H1 (cell line): ENCODE measurements at regions not wholly inside any gene's neighbourhood (a gene's known extent, or its start where the extent isn't known, plus 50 kb on each side); places are given as distances from the start of the nearest gene placed in this dataset.

ENCODE experiments used
- CTCF ChIA-PET: fragments of 300-600 bp; sonication (Branson Sonifier 250); formaldehyde crosslinking; loops from one replicate; lab custom pipeline; 2021; ENCODE audit not compliant: partially characterized antibody; lab: Charles Lee
- POLR2A ChIA-PET: fragments of 300-600 bp; sonication (Branson Sonifier 250); formaldehyde crosslinking; loops from one replicate; lab custom pipeline; 2021; ENCODE audit warnings: inconsistent platforms; ENCODE audit not compliant: partially characterized antibody; lab: Charles Lee
- DNase-seq, 2 experiments: peaks; one replicate each; pipeline versions ENCODE4 v3.0.0 to v3.0.0-alpha.2; 2010 to 2022; ENCODE audit warnings: low spot score in 2 of 2, low read depth in 1 of 2, mixed read lengths in 1 of 2
- FAIRE-seq: peaks from 2 replicates; lab custom pipeline; 2011; peaks lifted over from hg19 to GRCh38; lab: Jason Lieb, UNC
- H2AFZ ChIP-seq: 2 replicates; pipeline ENCODE4 v1.8.1; 2012; ENCODE audit warnings: low read length, inconsistent platforms
- H2AK5ac ChIP-seq: 2 replicates; pipeline ENCODE4 v1.6.1; 2013; ENCODE audit warnings: low read depth, low read length
- H2BK120ac ChIP-seq: replicated peaks from 2 replicates; pipeline ENCODE3; 2013; ENCODE audit warnings: low read depth, low read length, inconsistent platforms
- H2BK12ac ChIP-seq: 2 replicates; pipeline ENCODE4 v1.6.1; 2013; ENCODE audit warnings: low read depth, low read length
- H2BK15ac ChIP-seq: 2 replicates; pipeline ENCODE4 v1.6.1; 2013; ENCODE audit warnings: low read length
- H2BK20ac ChIP-seq: 2 replicates; pipeline ENCODE4 v1.6.1; 2013; ENCODE audit warnings: low read length
- H2BK5ac ChIP-seq: 2 replicates; pipeline ENCODE4 v1.6.1; 2013; ENCODE audit warnings: low read depth, low read length
- H3K14ac ChIP-seq: 2 replicates; pipeline ENCODE4 v1.6.1; 2013; ENCODE audit warnings: inconsistent platforms; ENCODE audit not compliant: insufficient read length
- H3K18ac ChIP-seq: 2 replicates; pipeline ENCODE4 v1.6.1; 2013; ENCODE audit warnings: low read length; ENCODE audit errors: extremely low read depth
- H3K23ac ChIP-seq: 2 replicates; pipeline ENCODE4 v1.6.1; 2013; ENCODE audit warnings: inconsistent platforms; ENCODE audit not compliant: insufficient read length
- H3K23me2 ChIP-seq: 2 replicates; pipeline ENCODE4 v1.6.1; 2013; ENCODE audit warnings: low read depth, low read length
- H3K27ac ChIP-seq: 2 replicates; pipeline ENCODE4 v1.6.1; 2011; ENCODE audit warnings: low read depth, low read length, inconsistent platforms
- H3K27me3 ChIP-seq, 4 experiments: replicated peaks in 1 of 4; 1 replicate in 1 of 4; 2 replicates in 3 of 4; pipeline versions ENCODE4 v1.6.1 to v1.8.1; 2011 to 2013; ENCODE audit warnings: low read length in 3 of 4, mild to moderate bottlenecking in 3 of 4, inconsistent platforms in 2 of 4, mixed read lengths in 2 of 4, moderate library complexity in 1 of 4; ENCODE audit not compliant: control insufficient read depth in 3 of 4, insufficient read depth in 3 of 4; ENCODE audit errors: extremely low read depth in 1 of 4
- H3K36me3 ChIP-seq, 4 experiments: 2 replicates each; pipeline versions ENCODE4 v1.6.1 to v1.8.1; 2011 to 2013; ENCODE audit warnings: mild to moderate bottlenecking in 4 of 4, low read length in 3 of 4, moderate library complexity in 2 of 4, control low read depth in 1 of 4, inconsistent platforms in 1 of 4; ENCODE audit not compliant: insufficient read depth in 4 of 4, control insufficient read depth in 2 of 4
- H3K4ac ChIP-seq: replicated peaks from 2 replicates; pipeline ENCODE3; 2013; ENCODE audit warnings: low read length, low read depth, mixed read lengths, inconsistent platforms; ENCODE audit not compliant: insufficient read length
- H3K4me1 ChIP-seq, 4 experiments: replicated peaks in 1 of 4; 1 replicate in 1 of 4; 2 replicates in 3 of 4; pipeline versions ENCODE4 v1.6.1 to v1.8.1; 2011 to 2013; ENCODE audit warnings: low read length in 3 of 4, inconsistent platforms in 2 of 4, mixed read lengths in 1 of 4; ENCODE audit not compliant: insufficient read depth in 4 of 4, control insufficient read depth in 3 of 4
- H3K4me2 ChIP-seq, 2 experiments: 2 replicates each; pipeline versions ENCODE4 v1.6.1 to v1.8.1; 2011 to 2013; ENCODE audit warnings: low read depth in 2 of 2, low read length in 2 of 2, control low read depth in 1 of 2, inconsistent platforms in 1 of 2, mild to moderate bottlenecking in 1 of 2; ENCODE audit not compliant: insufficient read depth in 1 of 2
- H3K4me3 ChIP-seq, 4 experiments: fragments of 200-600, 300-600 bp in 1 of 4; sonication (generic), shearing (Covaris generic), sonication (Bioruptor Twin) in 1 of 4; 2 replicates each; pipeline versions ENCODE4 v1.5.1 to v1.8.1; 2011 to 2016; ENCODE audit warnings: low read length in 4 of 4, low read depth in 3 of 4, control low read depth in 2 of 4, inconsistent platforms in 2 of 4, mild to moderate bottlenecking in 2 of 4, mixed read lengths in 1 of 4, moderate library complexity in 1 of 4; ENCODE audit not compliant: insufficient read depth in 2 of 4; ENCODE audit errors: extremely low read depth in 1 of 4
- H3K56ac ChIP-seq: replicated peaks from 2 replicates; pipeline ENCODE3; 2013; ENCODE audit warnings: low read depth, mild to moderate bottlenecking, mixed read lengths, low read length, inconsistent platforms; ENCODE audit not compliant: insufficient read length
- H3K79me1 ChIP-seq: 2 replicates; pipeline ENCODE4 v1.6.1; 2013; ENCODE audit warnings: low read depth, low read length, control low read depth
- H3K79me2 ChIP-seq, 2 experiments: 2 replicates each; pipeline versions ENCODE4 v1.6.1 to v1.8.1; 2012 to 2013; ENCODE audit warnings: low read length in 2 of 2, mild to moderate bottlenecking in 2 of 2, inconsistent platforms in 1 of 2; ENCODE audit not compliant: insufficient read depth in 2 of 2, control insufficient read depth in 1 of 2
- H3K9ac ChIP-seq, 4 experiments: replicated peaks in 1 of 4; 1 replicate in 1 of 4; 2 replicates in 3 of 4; pipeline versions ENCODE4 v1.6.1 to v1.8.1; 2011 to 2013; ENCODE audit warnings: low read depth in 3 of 4, low read length in 3 of 4, control low read depth in 2 of 4, mild to moderate bottlenecking in 2 of 4, moderate library complexity in 2 of 4, inconsistent platforms in 1 of 4; ENCODE audit errors: extremely low read depth in 1 of 4
- H3K9me3 ChIP-seq, 2 experiments: 2 replicates each; pipeline versions ENCODE4 v1.6.1 to v1.8.1; 2012 to 2013; ENCODE audit warnings: mild to moderate bottlenecking in 2 of 2, moderate library complexity in 2 of 2, control low read depth in 1 of 2, inconsistent platforms in 1 of 2, low read depth in 1 of 2, low read length in 1 of 2, mixed read lengths in 1 of 2; ENCODE audit not compliant: insufficient read depth in 2 of 2
- H4K20me1 ChIP-seq, 2 experiments: replicated peaks in 1 of 2; 2 replicates each; pipeline versions ENCODE3 to v1.8.1; 2011 to 2013; ENCODE audit warnings: inconsistent platforms in 2 of 2, low read length in 2 of 2, mild to moderate bottlenecking in 1 of 2; ENCODE audit not compliant: insufficient read depth in 2 of 2, control insufficient read depth in 1 of 2
- H4K5ac ChIP-seq: 2 replicates; pipeline ENCODE4 v1.6.1; 2013; ENCODE audit warnings: low read length, low read depth, mixed read lengths, inconsistent platforms; ENCODE audit not compliant: insufficient read length
- H4K8ac ChIP-seq: 2 replicates; pipeline ENCODE4 v1.8.0; 2013; ENCODE audit warnings: mild to moderate bottlenecking, moderate library complexity, low read length, inconsistent platforms; ENCODE audit not compliant: insufficient read depth; ENCODE audit errors: extremely low read depth
- H4K91ac ChIP-seq: replicated peaks from 2 replicates; pipeline ENCODE3; 2013; ENCODE audit warnings: low read length, mixed read lengths, inconsistent platforms; ENCODE audit not compliant: insufficient read length
- SP4 ChIP-seq: IDR thresholded peaks from 2 replicates; pipeline ENCODE4 v1.6.1; 2012; ENCODE audit warnings: low read length, inconsistent platforms
- WGBS, 2 experiments: shearing (Covaris generic) in 1 of 2; methylation state at CpG; one replicate each; pipeline versions ENCODE4 v1.1.6 to v1.1.7; 2013 to 2015; ENCODE audit warnings: low lambda C conversion rate in 2 of 2, mixed read lengths in 2 of 2, inconsistent platforms in 1 of 2, low coverage in 1 of 2, missing lambda C conversion rate in 1 of 2; ENCODE audit not compliant: insufficient replicate concordance in 2 of 2, insufficient coverage in 1 of 2, insufficient read length in 1 of 2; ENCODE audit errors: extremely low coverage in 1 of 2, missing lambda C conversion rate in 1 of 2; 5-methylcytosine and 5-hydroxymethylcytosine counted together

GRCh38 chr20:56826705-56827665 lies 197.9 kb downstream of the TFAP2C start:
- Histone ChIP-seq H3K9me3 (no peaks in the 10 kb centered on the region), H3K23ac (no peak overlapping the region), H2BK120ac (no peak overlapping the region), H2BK12ac (0 out of 2 replicates have a peak overlapping the region, but pooled peaks have one; percentile 13), H2BK20ac (no peak overlapping the region), H3K23me2 (no peaks in the 10 kb centered on the region), H3K4me2 (no peak overlapping the region), H3K14ac (no peak overlapping the region), H3K36me3 (no peaks in the 10 kb centered on the region), H3K56ac (no peak overlapping the region), H3K79me2 (no peaks in the 10 kb centered on the region), H3K79me1 (no peaks in the 10 kb centered on the region), H3K18ac (no peak overlapping the region), H2BK5ac (no peak overlapping the region), H4K5ac (no peak overlapping the region), H4K8ac (no peak overlapping the region), H3K4me1 (peaks cover 0 to 15% (median 8%) of the 10 kb centered on the region in 4 experiments; a peak in 5 of 7 replicates), H2AK5ac (no peak overlapping the region), H4K91ac (peak overlapping the region; percentile 22), H4K20me1 (no peaks in the 10 kb centered on the region), H3K9ac (no peak overlapping the region), H3K27ac (no peak overlapping the region), H3K27me3 (no peaks in the 10 kb centered on the region), H2BK15ac (no peak overlapping the region; the same call in 1 of the 2 replicates), H2AFZ (peak overlapping the region; percentile 37; the same call in 1 of the 2 replicates), H3K4ac (peak overlapping the region; percentile 17), H3K4me3 (no peak overlapping the region)
- DNase-seq (no peak), FAIRE-seq (no peak)
- no peak for TF ChIP-seq SP4
- CTCF ChIA-PET, result interaction anchor here (1.1 to 2.6 kb wide), 3 partner anchors 9 to 277 kb away, joined by 3 to 5 read pairs (median 4); no protein-coding TSS in a partner anchor
- WGBS, 2 experiments, result 82% methylated on average over 21 of the region's 22 CpGs; no CpG with 5 or more reads in 1 of the 2 experiments
- POLR2A ChIA-PET, result interaction anchor here (1.2 kb wide), 1 partner anchor 19 kb away, joined by 3 read pairs; no protein-coding TSS in a partner anchor
